A204.1 (cell line): ENCODE measurements at regions not wholly inside any gene's neighbourhood (a gene's known extent, or its start where the extent isn't known, plus 50 kb on each side); places are given as distances from the start of the nearest gene placed in this dataset.

Source experiments
- FAIRE-seq: peaks from 2 replicates; lab custom pipeline; 2012; peaks lifted over from hg19 to GRCh38; lab: Jason Lieb, UNC

- FAIRE-seq: no peak
Measured at GRCh38 chr4:163768014-163768413, 273.5 kb downstream of the TMA16 start.

- no peak for FAIRE-seq
Measured at GRCh38 chr4:163772238-163772637, 277.7 kb downstream of the TMA16 start.

- no peak for FAIRE-seq
Measured at GRCh38 chr4:163773940-163774339, 279.4 kb downstream of the TMA16 start.

GRCh38 chr4:163776957-163777356 lies 282.5 kb downstream of the TMA16 start:
- no peak for FAIRE-seq

GRCh38 chr4:163781726-163782125 lies 287.2 kb downstream of the TMA16 start:
- no peak for FAIRE-seq

DNA sequence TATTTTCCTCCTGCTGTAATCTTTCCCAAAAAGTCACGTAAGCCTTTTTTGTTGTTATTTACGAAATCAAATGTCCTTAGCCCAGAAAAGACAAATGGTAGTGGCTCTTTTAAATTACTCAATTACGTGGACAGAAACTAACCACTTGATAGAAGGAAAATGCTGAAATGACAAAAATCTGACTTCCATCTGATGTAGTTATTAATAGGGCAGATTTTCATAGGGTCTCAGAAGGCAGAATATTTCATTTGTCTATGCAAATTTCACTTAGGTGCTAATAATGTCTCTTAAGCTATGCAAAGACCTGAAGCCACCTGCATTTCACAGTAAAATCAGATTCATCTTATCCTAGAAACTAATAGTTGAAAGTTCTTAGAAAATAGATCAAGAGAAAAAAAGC lies 295.7 kb downstream of the TMA16 start:
- FAIRE-seq: no peak

GRCh38 chr4:163795885-163796284 lies 301.4 kb downstream of the TMA16 start:
- FAIRE-seq: no peak

GRCh38 chr4:163804001-163804400 lies 309.5 kb downstream of the TMA16 start:
- FAIRE-seq: no peak

GRCh38 chr4:163806653-163807052 lies 312.2 kb downstream of the TMA16 start:
- FAIRE-seq: no peak

DNA sequence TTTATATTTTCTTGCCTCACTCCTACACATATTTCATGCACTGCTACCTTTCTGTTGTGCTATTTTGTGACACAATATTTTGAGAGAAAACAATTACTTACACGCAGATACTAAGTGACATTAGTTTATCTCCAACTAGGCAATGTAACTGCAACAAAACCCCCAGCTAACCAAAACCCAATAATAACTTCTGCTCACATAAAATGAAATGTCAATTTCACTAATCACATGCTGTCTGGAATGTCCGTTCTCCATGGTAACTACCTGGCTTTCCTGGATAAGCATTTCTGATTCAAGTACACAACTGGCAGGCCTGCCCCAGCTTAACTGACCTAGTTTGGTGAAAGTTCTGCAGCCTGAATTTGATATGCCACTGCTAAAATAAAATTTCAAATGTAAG lies 313.5 kb downstream of the TMA16 start:
- no peak for FAIRE-seq

DNA sequence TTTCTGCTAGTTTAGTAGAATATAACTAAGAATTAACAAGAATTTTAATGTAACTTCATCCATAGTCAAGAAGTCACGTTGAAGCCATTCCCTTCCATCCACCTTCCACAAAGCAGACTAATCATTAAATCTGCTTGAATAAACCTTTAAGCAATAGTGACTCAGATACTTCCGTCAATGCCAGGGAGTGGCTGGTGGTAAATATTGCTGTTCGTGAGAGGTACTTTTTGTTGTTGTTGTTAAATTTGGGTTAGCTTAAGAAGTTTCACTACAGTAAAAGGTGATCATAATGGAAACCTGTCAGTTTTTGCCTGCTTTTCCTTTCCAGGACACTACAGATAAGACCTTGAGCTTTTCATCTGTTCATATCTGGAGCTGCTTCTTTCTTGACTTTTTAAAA lies 316.3 kb downstream of the TMA16 start:
- no peak for FAIRE-seq

GRCh38 chr4:163815776-163816175 lies 321.3 kb downstream of the TMA16 start:
- FAIRE-seq: no peak

DNA sequence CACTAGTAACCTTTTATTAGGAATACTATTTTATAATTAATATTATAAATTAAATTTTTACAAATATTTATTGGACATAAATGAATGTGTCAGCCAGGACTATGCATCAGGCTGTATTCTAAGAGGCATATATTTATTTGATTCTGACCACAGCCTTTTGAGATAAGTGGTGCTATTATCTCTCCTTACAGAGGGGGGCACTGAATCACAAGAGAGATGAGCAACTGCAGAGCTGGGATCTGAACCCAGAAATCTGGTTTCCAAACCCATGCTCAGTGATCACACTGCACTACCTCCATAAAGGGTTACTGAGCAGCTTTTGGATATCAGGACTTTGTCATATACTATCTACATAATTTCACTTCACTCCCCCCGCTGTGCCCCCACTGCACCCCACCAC lies 322.0 kb downstream of the TMA16 start:
- FAIRE-seq: no peak

DNA sequence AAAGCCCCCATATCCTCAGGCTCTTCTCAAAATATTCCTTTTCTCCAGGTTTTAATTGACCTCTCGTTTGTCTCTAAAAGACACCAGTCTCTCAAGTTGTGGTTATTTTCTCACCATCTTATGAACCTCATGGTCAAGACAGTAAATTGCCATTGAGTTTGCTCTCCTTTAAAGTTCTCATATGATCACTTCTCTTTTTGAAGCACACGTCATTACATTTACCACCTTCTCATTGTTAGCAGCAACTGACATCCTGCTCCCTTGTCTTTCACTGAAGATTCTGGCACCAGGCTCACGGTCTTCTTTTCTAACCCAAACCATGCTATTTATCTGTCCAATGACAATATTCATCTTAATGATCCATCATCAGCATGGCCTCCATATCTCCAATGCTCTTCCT lies 324.2 kb downstream of the TMA16 start:
- no peak for FAIRE-seq

DNA sequence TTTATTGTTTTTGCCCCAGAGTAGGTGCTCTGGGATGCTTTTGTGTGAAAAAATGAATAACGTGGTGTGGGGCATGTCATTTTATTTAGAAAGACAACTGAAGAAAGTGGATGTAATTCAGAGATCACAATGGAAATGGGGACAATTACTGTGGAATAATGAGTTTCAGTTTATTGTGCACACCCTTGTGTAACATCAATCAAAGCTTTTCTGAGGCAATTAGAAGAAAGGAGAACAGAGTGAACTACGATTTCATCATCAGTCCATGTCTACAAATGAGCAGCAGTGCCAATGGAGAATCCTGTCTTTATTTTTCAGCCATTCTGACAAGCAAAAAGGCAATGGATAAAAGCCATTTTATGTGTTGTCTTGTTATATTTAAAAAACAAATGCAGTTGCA lies 339.2 kb downstream of the TMA16 start:
- FAIRE-seq: no peak

DNA sequence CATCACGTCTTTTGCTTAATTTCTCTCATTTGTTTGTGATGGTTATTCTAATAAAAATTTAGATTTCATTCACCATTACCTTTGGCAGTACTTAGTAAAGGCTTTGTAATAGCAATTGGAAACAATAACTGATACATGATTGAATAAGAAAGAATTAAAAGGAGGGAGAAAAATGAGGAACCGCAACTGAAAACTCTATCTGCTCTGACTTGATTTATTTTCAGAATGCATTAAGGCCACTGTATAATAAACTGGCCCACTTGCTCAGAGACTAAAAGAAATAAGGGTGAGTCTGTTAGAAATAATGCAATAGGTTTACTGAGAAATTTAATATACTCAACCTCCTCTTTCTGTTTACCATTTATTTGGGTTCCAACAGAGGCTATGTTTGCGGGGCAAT lies 351.5 kb downstream of the TMA16 start:
- no peak for FAIRE-seq

DNA sequence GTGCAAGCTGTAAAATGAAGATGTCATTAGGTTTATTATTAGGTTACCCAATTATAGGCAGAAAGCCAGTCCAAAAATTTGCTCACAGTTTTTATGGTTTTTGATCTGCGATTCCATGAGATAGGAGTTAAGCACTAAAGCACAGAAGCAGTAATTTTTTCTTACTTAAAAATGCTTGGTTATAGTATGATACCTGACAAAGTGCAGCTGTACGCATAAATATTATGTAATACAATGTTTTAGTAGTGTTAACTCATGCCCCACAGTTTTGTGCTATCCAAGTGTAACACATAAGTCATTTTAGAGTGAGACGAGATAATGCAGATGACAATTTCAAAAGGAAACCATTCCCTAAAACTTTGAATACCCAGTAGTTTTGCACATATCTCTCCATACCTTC lies 357.8 kb downstream of the TMA16 start:
- no peak for FAIRE-seq

DNA sequence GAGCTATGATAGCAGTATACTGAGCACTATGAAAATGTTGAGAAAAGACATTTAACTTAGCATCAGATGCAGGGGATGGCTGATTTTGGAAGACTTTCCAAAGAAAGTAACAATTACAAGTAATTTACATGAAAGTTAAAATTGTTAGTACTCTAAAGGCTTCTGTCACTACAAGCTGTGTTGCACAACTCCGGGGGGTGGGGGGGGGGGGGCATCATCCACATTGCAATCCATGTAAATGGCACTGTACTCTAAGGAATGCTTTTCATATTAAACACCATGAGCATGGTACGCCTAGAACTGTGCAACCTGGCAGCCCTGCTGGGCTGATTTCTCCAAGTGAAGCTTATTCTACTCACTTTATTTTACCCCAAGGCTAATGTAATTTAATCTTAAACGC lies 363.4 kb downstream of the TMA16 start:
- FAIRE-seq: no peak

- no peak for FAIRE-seq
Measured at GRCh38 chr4:163858515-163858914, 364.0 kb downstream of the TMA16 start.

DNA sequence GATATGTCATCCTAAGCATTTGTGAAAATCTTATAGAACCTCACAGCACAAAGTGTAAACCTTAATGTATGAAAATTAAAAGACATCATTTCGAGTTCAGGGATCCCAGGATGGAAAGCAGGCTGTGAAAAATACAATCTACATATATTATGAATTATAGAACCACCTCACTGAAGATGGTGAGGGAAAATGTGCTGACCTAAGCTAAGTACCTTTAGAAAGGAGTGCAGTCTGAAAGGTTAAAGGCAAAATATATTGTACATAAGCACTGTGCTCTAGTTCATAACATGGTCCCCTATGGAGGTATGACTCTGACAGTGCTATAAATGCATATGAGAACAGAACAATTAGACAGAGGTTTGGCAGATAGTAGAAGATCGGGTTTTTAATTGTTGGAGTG lies 368.6 kb downstream of the TMA16 start:
- FAIRE-seq: no peak

DNA sequence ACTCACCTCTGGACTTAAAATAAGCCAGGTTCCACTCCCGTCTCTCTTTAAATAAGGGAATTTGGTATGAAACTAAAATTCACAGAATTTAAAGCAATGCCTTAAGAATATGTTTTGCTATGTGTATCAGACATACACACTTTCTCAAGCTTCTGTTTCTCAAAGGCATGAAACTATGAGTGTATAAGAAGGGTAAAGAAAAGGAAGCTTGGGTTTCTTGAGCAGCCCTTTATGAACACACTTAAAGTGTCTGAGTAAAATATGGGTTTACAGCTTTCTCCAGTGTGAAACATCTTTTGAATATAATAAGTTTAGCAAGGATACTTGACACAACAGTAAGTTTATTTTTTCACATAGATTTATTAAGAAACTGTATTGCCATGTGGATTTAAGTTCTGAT lies 370.5 kb downstream of the TMA16 start:
- no peak for FAIRE-seq

- FAIRE-seq: no peak
Measured at GRCh38 chr4:163866728-163867315, 372.3 kb downstream of the TMA16 start.

GRCh38 chr4:163868445-163868844 lies 374.0 kb downstream of the TMA16 start:
- FAIRE-seq: no peak

- FAIRE-seq: no peak
Measured at GRCh38 chr4:163871078-163871477, 376.6 kb downstream of the TMA16 start.

GRCh38 chr4:163875327-163875726 lies 380.8 kb downstream of the TMA16 start:
- no peak for FAIRE-seq
